H1 (cell line): ENCODE measurements at regions not wholly inside any gene's neighbourhood (a gene's known extent, or its start where the extent isn't known, plus 50 kb on each side); places are given as distances from the start of the nearest gene placed in this dataset.

ENCODE experiments used
- CTCF ChIA-PET: fragments of 300-600 bp; sonication (Branson Sonifier 250); formaldehyde crosslinking; loops from one replicate; lab custom pipeline; 2021; ENCODE audit not compliant: partially characterized antibody; lab: Charles Lee
- POLR2A ChIA-PET: fragments of 300-600 bp; sonication (Branson Sonifier 250); formaldehyde crosslinking; loops from one replicate; lab custom pipeline; 2021; ENCODE audit warnings: inconsistent platforms; ENCODE audit not compliant: partially characterized antibody; lab: Charles Lee
- DNase-seq, 2 experiments: peaks; one replicate each; pipeline versions ENCODE4 v3.0.0 to v3.0.0-alpha.2; 2010 to 2022; ENCODE audit warnings: low spot score in 2 of 2, low read depth in 1 of 2, mixed read lengths in 1 of 2
- FAIRE-seq: peaks from 2 replicates; lab custom pipeline; 2011; peaks lifted over from hg19 to GRCh38; lab: Jason Lieb, UNC
- H2AFZ ChIP-seq: 2 replicates; pipeline ENCODE4 v1.8.1; 2012; ENCODE audit warnings: low read length, inconsistent platforms
- H2AK5ac ChIP-seq: 2 replicates; pipeline ENCODE4 v1.6.1; 2013; ENCODE audit warnings: low read depth, low read length
- H2BK120ac ChIP-seq: replicated peaks from 2 replicates; pipeline ENCODE3; 2013; ENCODE audit warnings: low read depth, low read length, inconsistent platforms
- H2BK12ac ChIP-seq: 2 replicates; pipeline ENCODE4 v1.6.1; 2013; ENCODE audit warnings: low read depth, low read length
- H2BK15ac ChIP-seq: 2 replicates; pipeline ENCODE4 v1.6.1; 2013; ENCODE audit warnings: low read length
- H2BK20ac ChIP-seq: 2 replicates; pipeline ENCODE4 v1.6.1; 2013; ENCODE audit warnings: low read length
- H2BK5ac ChIP-seq: 2 replicates; pipeline ENCODE4 v1.6.1; 2013; ENCODE audit warnings: low read depth, low read length
- H3K14ac ChIP-seq: 2 replicates; pipeline ENCODE4 v1.6.1; 2013; ENCODE audit warnings: inconsistent platforms; ENCODE audit not compliant: insufficient read length
- H3K18ac ChIP-seq: 2 replicates; pipeline ENCODE4 v1.6.1; 2013; ENCODE audit warnings: low read length; ENCODE audit errors: extremely low read depth
- H3K23ac ChIP-seq: 2 replicates; pipeline ENCODE4 v1.6.1; 2013; ENCODE audit warnings: inconsistent platforms; ENCODE audit not compliant: insufficient read length
- H3K23me2 ChIP-seq: 2 replicates; pipeline ENCODE4 v1.6.1; 2013; ENCODE audit warnings: low read depth, low read length
- H3K27ac ChIP-seq: 2 replicates; pipeline ENCODE4 v1.6.1; 2011; ENCODE audit warnings: low read depth, low read length, inconsistent platforms
- H3K27me3 ChIP-seq, 4 experiments: replicated peaks in 1 of 4; 1 replicate in 1 of 4; 2 replicates in 3 of 4; pipeline versions ENCODE4 v1.6.1 to v1.8.1; 2011 to 2013; ENCODE audit warnings: low read length in 3 of 4, mild to moderate bottlenecking in 3 of 4, inconsistent platforms in 2 of 4, mixed read lengths in 2 of 4, moderate library complexity in 1 of 4; ENCODE audit not compliant: control insufficient read depth in 3 of 4, insufficient read depth in 3 of 4; ENCODE audit errors: extremely low read depth in 1 of 4
- H3K36me3 ChIP-seq, 4 experiments: 2 replicates each; pipeline versions ENCODE4 v1.6.1 to v1.8.1; 2011 to 2013; ENCODE audit warnings: mild to moderate bottlenecking in 4 of 4, low read length in 3 of 4, moderate library complexity in 2 of 4, control low read depth in 1 of 4, inconsistent platforms in 1 of 4; ENCODE audit not compliant: insufficient read depth in 4 of 4, control insufficient read depth in 2 of 4
- H3K4ac ChIP-seq: replicated peaks from 2 replicates; pipeline ENCODE3; 2013; ENCODE audit warnings: low read length, low read depth, mixed read lengths, inconsistent platforms; ENCODE audit not compliant: insufficient read length
- H3K4me1 ChIP-seq, 4 experiments: replicated peaks in 1 of 4; 1 replicate in 1 of 4; 2 replicates in 3 of 4; pipeline versions ENCODE4 v1.6.1 to v1.8.1; 2011 to 2013; ENCODE audit warnings: low read length in 3 of 4, inconsistent platforms in 2 of 4, mixed read lengths in 1 of 4; ENCODE audit not compliant: insufficient read depth in 4 of 4, control insufficient read depth in 3 of 4
- H3K4me2 ChIP-seq, 2 experiments: 2 replicates each; pipeline versions ENCODE4 v1.6.1 to v1.8.1; 2011 to 2013; ENCODE audit warnings: low read depth in 2 of 2, low read length in 2 of 2, control low read depth in 1 of 2, inconsistent platforms in 1 of 2, mild to moderate bottlenecking in 1 of 2; ENCODE audit not compliant: insufficient read depth in 1 of 2
- H3K4me3 ChIP-seq, 4 experiments: fragments of 200-600, 300-600 bp in 1 of 4; sonication (generic), shearing (Covaris generic), sonication (Bioruptor Twin) in 1 of 4; 2 replicates each; pipeline versions ENCODE4 v1.5.1 to v1.8.1; 2011 to 2016; ENCODE audit warnings: low read length in 4 of 4, low read depth in 3 of 4, control low read depth in 2 of 4, inconsistent platforms in 2 of 4, mild to moderate bottlenecking in 2 of 4, mixed read lengths in 1 of 4, moderate library complexity in 1 of 4; ENCODE audit not compliant: insufficient read depth in 2 of 4; ENCODE audit errors: extremely low read depth in 1 of 4
- H3K56ac ChIP-seq: replicated peaks from 2 replicates; pipeline ENCODE3; 2013; ENCODE audit warnings: low read depth, mild to moderate bottlenecking, mixed read lengths, low read length, inconsistent platforms; ENCODE audit not compliant: insufficient read length
- H3K79me1 ChIP-seq: 2 replicates; pipeline ENCODE4 v1.6.1; 2013; ENCODE audit warnings: low read depth, low read length, control low read depth
- H3K79me2 ChIP-seq, 2 experiments: 2 replicates each; pipeline versions ENCODE4 v1.6.1 to v1.8.1; 2012 to 2013; ENCODE audit warnings: low read length in 2 of 2, mild to moderate bottlenecking in 2 of 2, inconsistent platforms in 1 of 2; ENCODE audit not compliant: insufficient read depth in 2 of 2, control insufficient read depth in 1 of 2
- H3K9ac ChIP-seq, 4 experiments: replicated peaks in 1 of 4; 1 replicate in 1 of 4; 2 replicates in 3 of 4; pipeline versions ENCODE4 v1.6.1 to v1.8.1; 2011 to 2013; ENCODE audit warnings: low read depth in 3 of 4, low read length in 3 of 4, control low read depth in 2 of 4, mild to moderate bottlenecking in 2 of 4, moderate library complexity in 2 of 4, inconsistent platforms in 1 of 4; ENCODE audit errors: extremely low read depth in 1 of 4
- H3K9me3 ChIP-seq, 2 experiments: 2 replicates each; pipeline versions ENCODE4 v1.6.1 to v1.8.1; 2012 to 2013; ENCODE audit warnings: mild to moderate bottlenecking in 2 of 2, moderate library complexity in 2 of 2, control low read depth in 1 of 2, inconsistent platforms in 1 of 2, low read depth in 1 of 2, low read length in 1 of 2, mixed read lengths in 1 of 2; ENCODE audit not compliant: insufficient read depth in 2 of 2
- H4K20me1 ChIP-seq, 2 experiments: replicated peaks in 1 of 2; 2 replicates each; pipeline versions ENCODE3 to v1.8.1; 2011 to 2013; ENCODE audit warnings: inconsistent platforms in 2 of 2, low read length in 2 of 2, mild to moderate bottlenecking in 1 of 2; ENCODE audit not compliant: insufficient read depth in 2 of 2, control insufficient read depth in 1 of 2
- H4K5ac ChIP-seq: 2 replicates; pipeline ENCODE4 v1.6.1; 2013; ENCODE audit warnings: low read length, low read depth, mixed read lengths, inconsistent platforms; ENCODE audit not compliant: insufficient read length
- H4K8ac ChIP-seq: 2 replicates; pipeline ENCODE4 v1.8.0; 2013; ENCODE audit warnings: mild to moderate bottlenecking, moderate library complexity, low read length, inconsistent platforms; ENCODE audit not compliant: insufficient read depth; ENCODE audit errors: extremely low read depth
- H4K91ac ChIP-seq: replicated peaks from 2 replicates; pipeline ENCODE3; 2013; ENCODE audit warnings: low read length, mixed read lengths, inconsistent platforms; ENCODE audit not compliant: insufficient read length
- BACH1 ChIP-seq: IDR thresholded peaks from 2 replicates; pipeline ENCODE4 v1.6.1; 2012; ENCODE audit warnings: low read length, improper control_type of control experiment
- CBX8 ChIP-seq: fragments of 300-800, 300-1000 bp; sonication (generic); IDR thresholded peaks from 2 replicates; pipeline ENCODE4 v1.7.1; 2016; ENCODE audit warnings: low read depth, low read length, borderline replicate concordance
- FOSL1 ChIP-seq: IDR thresholded peaks from 2 replicates; pipeline ENCODE4 v1.6.1; 2011; ENCODE audit warnings: mild to moderate bottlenecking, low read depth, low read length, moderate library complexity; ENCODE audit not compliant: insufficient read depth
- HDAC6 ChIP-seq: IDR thresholded peaks from one replicate; pipeline ENCODE4 v1.7.1; 2012; ENCODE audit warnings: low read depth, mild to moderate bottlenecking, inconsistent platforms, low read length, moderate library complexity
- JUN ChIP-seq: IDR thresholded peaks from 2 replicates; pipeline ENCODE4 v1.6.1; 2011; ENCODE audit warnings: low read depth, mild to moderate bottlenecking, improper control_type of control experiment, low read length
- JUND ChIP-seq: IDR thresholded peaks from 2 replicates; pipeline ENCODE4 v1.6.1; 2011; ENCODE audit warnings: mild to moderate bottlenecking, improper control_type of control experiment, low read length
- KDM1A ChIP-seq: fragments of 200-600, 300-600 bp; sonication (generic); IDR thresholded peaks from 2 replicates; pipeline ENCODE4 v1.7.1; 2016; ENCODE audit warnings: mild to moderate bottlenecking, low read length, borderline replicate concordance
- MAFK ChIP-seq: IDR thresholded peaks from 2 replicates; pipeline ENCODE4 v1.6.1; 2012; ENCODE audit warnings: low read depth, mild to moderate bottlenecking, improper control_type of control experiment, low read length
- POLR2A ChIP-seq, 2 experiments: IDR thresholded peaks; 1 replicate in 1 of 2; 2 replicates in 1 of 2; pipeline ENCODE4 v1.6.1; 2011; ENCODE audit warnings: low read depth in 2 of 2, low read length in 2 of 2, mild to moderate bottlenecking in 2 of 2; ENCODE audit errors: control extremely low read depth in 1 of 2
- SAP30 ChIP-seq: fragments of 300-600 bp; sonication (generic); IDR thresholded peaks from 2 replicates; pipeline ENCODE4 v1.7.1; 2012; ENCODE audit warnings: low read length, moderate library complexity, mild to moderate bottlenecking, inconsistent platforms; ENCODE audit not compliant: insufficient read depth, insufficient replicate concordance
- SRF ChIP-seq: IDR thresholded peaks from 2 replicates; pipeline ENCODE4 v1.6.1; 2011; ENCODE audit warnings: mild to moderate bottlenecking, low read depth, low read length, moderate library complexity
- SUZ12 ChIP-seq: fragments of 200-600 bp; sonication (generic); IDR thresholded peaks from 2 replicates; pipeline ENCODE4 v1.6.1; 2012; ENCODE audit warnings: mild to moderate bottlenecking, inconsistent platforms, low read length, moderate library complexity, mixed read lengths
- WGBS, 2 experiments: shearing (Covaris generic) in 1 of 2; methylation state at CpG; one replicate each; pipeline versions ENCODE4 v1.1.6 to v1.1.7; 2013 to 2015; ENCODE audit warnings: low lambda C conversion rate in 2 of 2, mixed read lengths in 2 of 2, inconsistent platforms in 1 of 2, low coverage in 1 of 2, missing lambda C conversion rate in 1 of 2; ENCODE audit not compliant: insufficient replicate concordance in 2 of 2, insufficient coverage in 1 of 2, insufficient read length in 1 of 2; ENCODE audit errors: extremely low coverage in 1 of 2, missing lambda C conversion rate in 1 of 2; 5-methylcytosine and 5-hydroxymethylcytosine counted together
- TF ChIP-seq, protein P1 (sequence below): IDR thresholded peaks from 2 replicates; pipeline ENCODE4 v1.6.1; 2011; ENCODE audit warnings: low read depth, mild to moderate bottlenecking, low read length; ENCODE audit not compliant: insufficient read depth
- TF ChIP-seq, protein P2 (sequence below): IDR thresholded peaks from 2 replicates; pipeline ENCODE4 v1.6.1; 2012; ENCODE audit warnings: inconsistent platforms

DNA sequence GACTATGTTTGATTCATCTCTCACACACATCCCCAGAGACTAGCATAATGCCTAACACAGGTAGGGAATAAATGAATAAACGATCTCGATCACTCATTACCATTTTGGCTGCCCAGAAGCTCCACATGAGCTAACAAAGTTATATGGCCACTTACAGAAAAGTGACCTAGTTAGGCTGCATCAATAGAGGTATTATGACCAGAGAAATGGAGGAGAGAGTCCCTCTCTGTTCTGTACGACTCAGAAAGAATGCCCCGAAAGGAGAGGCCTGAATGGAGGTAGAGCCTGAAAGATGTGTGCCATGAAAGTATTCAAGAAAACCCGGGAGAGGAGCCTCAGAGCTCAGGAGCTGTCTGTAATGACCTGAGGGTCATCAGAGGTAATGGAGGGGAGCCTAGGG, 208.2 kb upstream of the GRIK3 start:
- H2BK20ac ChIP-seq, result no peak overlapping the region
- no peaks in the 10 kb centered on the region for H3K9me3 ChIP-seq
- H3K14ac ChIP-seq, result no peak overlapping the region
- no peak for FAIRE-seq
- no peak for DNase-seq
- POLR2A ChIA-PET, result interaction anchor here (1.2 kb wide), 1 partner anchor 14 kb away, joined by 6 read pairs; no protein-coding TSS in a partner anchor
- 75% methylated on average over 5 of the region's 5 CpGs; no CpG with 5 or more reads in 1 of the 2 experiments for WGBS, 2 experiments
- 0 out of 2 replicates have a peak overlapping the region, but pooled peaks have one; percentile 14 for H2BK15ac ChIP-seq
- H2BK120ac ChIP-seq, result no peak overlapping the region
- no peak overlapping the region for H3K18ac ChIP-seq
- no peak overlapping the region for H2AFZ ChIP-seq
- no peak overlapping the region for H4K5ac ChIP-seq
- no peak overlapping the region for H2BK5ac ChIP-seq
- H3K4ac ChIP-seq, result no peak overlapping the region
- peaks cover 0 to 28% (median 12%) of the 10 kb centered on the region in 4 experiments; a peak in 6 of 7 replicates for H3K4me1 ChIP-seq
- no peaks in the 10 kb centered on the region for H3K23me2 ChIP-seq
- no peak overlapping the region for H4K91ac ChIP-seq
- no peak overlapping the region for H3K56ac ChIP-seq
- H3K79me1 ChIP-seq, result no peaks in the 10 kb centered on the region
- H3K27ac ChIP-seq, result no peak overlapping the region
- H4K8ac ChIP-seq, result no peak overlapping the region
- H4K20me1 ChIP-seq, result no peaks in the 10 kb centered on the region
- no peak overlapping the region for H2BK12ac ChIP-seq
- no peak overlapping the region for H3K23ac ChIP-seq
- H3K4me2 ChIP-seq, result no peak overlapping the region
- H3K9ac ChIP-seq, result no peak overlapping the region
- no peaks in the 10 kb centered on the region for H3K79me2 ChIP-seq
- no peak overlapping the region for H3K4me3 ChIP-seq
- H3K27me3 ChIP-seq, result no peaks in the 10 kb centered on the region; a peak in 1 of 7 replicates
- no peak overlapping the region for H2AK5ac ChIP-seq
- H3K36me3 ChIP-seq, result no peaks in the 10 kb centered on the region
- CTCF ChIA-PET, result interaction anchor here (0.7 to 1.5 kb wide), 7 partner anchors 9 to 206 kb away, joined by 3 to 5 read pairs (median 3); no protein-coding TSS in a partner anchor
- TF ChIP-seq SUZ12, result no peak
- TF ChIP-seq CBX8, result no peak
- TF ChIP-seq JUN, result no peak
- no peak for TF ChIP-seq FOSL1
- TF ChIP-seq MAFK, result no peak
- no peak for TF ChIP-seq HDAC6
- no peak for TF ChIP-seq SAP30
- TF ChIP-seq, protein P1, sequence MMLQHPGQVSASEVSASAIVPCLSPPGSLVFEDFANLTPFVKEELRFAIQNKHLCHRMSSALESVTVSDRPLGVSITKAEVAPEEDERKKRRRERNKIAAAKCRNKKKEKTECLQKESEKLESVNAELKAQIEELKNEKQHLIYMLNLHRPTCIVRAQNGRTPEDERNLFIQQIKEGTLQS, result no peak
- TF ChIP-seq, protein P2, sequence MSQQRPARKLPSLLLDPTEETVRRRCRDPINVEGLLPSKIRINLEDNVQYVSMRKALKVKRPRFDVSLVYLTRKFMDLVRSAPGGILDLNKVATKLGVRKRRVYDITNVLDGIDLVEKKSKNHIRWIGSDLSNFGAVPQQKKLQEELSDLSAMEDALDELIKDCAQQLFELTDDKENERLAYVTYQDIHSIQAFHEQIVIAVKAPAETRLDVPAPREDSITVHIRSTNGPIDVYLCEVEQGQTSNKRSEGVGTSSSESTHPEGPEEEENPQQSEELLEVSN, result no peak
- TF ChIP-seq POLR2A (IDR thresholded peaks at IDR 0.05; ENCODE audit: control extremely low read depth in 1 of 2, low read depth in 2 of 2, low read length in 2 of 2), result no peak
- TF ChIP-seq KDM1A, result no peak
- no peak for TF ChIP-seq SRF
- TF ChIP-seq JUND, result no peak
- TF ChIP-seq BACH1, result no peak
